Endodermal cell (in vitro differentiated cells): ENCODE measurements at regions not wholly inside any gene's neighbourhood (a gene's known extent, or its start where the extent isn't known, plus 50 kb on each side); places are given as distances from the start of the nearest gene placed in this dataset.
A peak's percentile ranks its signal among the peaks of the same experiment; 100 is the strongest.
"Not testable (repeated sequence)": the region's sequence is repeated elsewhere in the genome, so short reads cannot be mapped to it uniquely, and the experiment has no call there.

Experiments used
- DNase-seq: peaks from one replicate; pipeline ENCODE4 v3.0.0-alpha.2; 2017
- H3K27ac ChIP-seq: 2 replicates; pipeline ENCODE4 v1.5.1; 2013; ENCODE audit warnings: mild to moderate bottlenecking, low read depth, low read length, moderate library complexity
- H3K27me3 ChIP-seq: 2 replicates; pipeline ENCODE4 v1.6.1; 2013; ENCODE audit warnings: mild to moderate bottlenecking, low read length, moderate library complexity; ENCODE audit not compliant: insufficient read depth, control insufficient read depth, poor library complexity, severe bottlenecking
- H3K36me3 ChIP-seq: 2 replicates; pipeline ENCODE4 v1.7.0; 2013; ENCODE audit warnings: mild to moderate bottlenecking, low read length, moderate library complexity; ENCODE audit not compliant: control insufficient read depth, insufficient read depth
- H3K4me1 ChIP-seq: one replicate; pipeline ENCODE4 v1.7.0; 2013; ENCODE audit warnings: low read length; ENCODE audit not compliant: control insufficient read depth, insufficient read depth
- H3K4me3 ChIP-seq: 2 replicates; pipeline ENCODE4 v1.5.1; 2013; ENCODE audit warnings: mild to moderate bottlenecking, low read length, moderate library complexity
- H3K9ac ChIP-seq: 2 replicates; pipeline ENCODE4 v1.6.1; 2013; ENCODE audit warnings: mild to moderate bottlenecking, low read length, moderate library complexity; ENCODE audit not compliant: poor library complexity, severe bottlenecking; ENCODE audit errors: extremely low read depth
- H3K9me3 ChIP-seq: 2 replicates; pipeline ENCODE4 v1.6.1; 2013; ENCODE audit warnings: mild to moderate bottlenecking, low read length, moderate library complexity; ENCODE audit not compliant: control insufficient read depth
- H3K27ac Mint-ChIP-seq: 2 replicates; pipeline ENCODE4 v1.8.0; 2020; ENCODE audit warnings: mixed read lengths
- H3K27me3 Mint-ChIP-seq: 2 replicates; pipeline ENCODE4 v1.8.0; 2021; ENCODE audit warnings: mild to moderate bottlenecking, mixed read lengths; ENCODE audit not compliant: insufficient read depth
- H3K36me3 Mint-ChIP-seq: 2 replicates; pipeline ENCODE4 v1.8.0; 2020; ENCODE audit warnings: low read depth, mixed read lengths
- H3K4me1 Mint-ChIP-seq: 2 replicates; pipeline ENCODE4 v1.8.0; 2020; ENCODE audit warnings: mixed read lengths
- H3K4me3 Mint-ChIP-seq: 2 replicates; pipeline ENCODE4 v1.8.0; 2020; ENCODE audit warnings: mild to moderate bottlenecking, moderate library complexity, mixed read lengths
- H3K9me3 Mint-ChIP-seq: 2 replicates; pipeline ENCODE4 v1.8.0; 2020; ENCODE audit warnings: mild to moderate bottlenecking, mixed read lengths
- CTCF ChIP-seq: fragments of 200-600 bp; sonication (generic); conservative IDR thresholded peaks from 2 replicates; pipeline ENCODE4 v1.5.0; 2021; ENCODE audit warnings: antibody characterized with exemption, mild to moderate bottlenecking
- whole genome bisulfite sequencing, 2 experiments: methylation state at CpG; one replicate each; pipeline versions ENCODE4 v1.1.5 to v1.1.7; 2013; ENCODE audit warnings: missing lambda C conversion rate in 2 of 2, mixed read lengths in 1 of 2; ENCODE audit not compliant: insufficient coverage in 1 of 2, insufficient read length in 1 of 2; 5-methylcytosine and 5-hydroxymethylcytosine counted together

- no peak for DNase-seq
- no peak for TF ChIP-seq CTCF
- H3K9ac ChIP-seq: no peak overlapping the region
These were observed 478.7 kb downstream of the PRR16 start for GRCh38 chr5:120942596-120943350.

GRCh38 chr5:120949596-120949995 lies 485.5 kb downstream of the PRR16 start:
- peak; percentile 31 for DNase-seq
- not testable (repeated sequence) for H3K4me1 Mint-ChIP-seq, H3K36me3 Mint-ChIP-seq, H3K4me3 Mint-ChIP-seq, H3K27ac ChIP-seq, H3K4me3 ChIP-seq, H3K27me3 Mint-ChIP-seq, H3K9ac ChIP-seq, H3K4me1 ChIP-seq, H3K27ac Mint-ChIP-seq, H3K36me3 ChIP-seq, H3K27me3 ChIP-seq
- peaks cover 44% of the 10 kb centered on the region for H3K9me3 Mint-ChIP-seq
- 83 to 88% methylated on average over 4 of the region's 4 CpGs for WGBS, 2 experiments
- H3K9me3 ChIP-seq: peaks cover 31% of the 10 kb centered on the region

More at GRCh38 chr5:120942596-120943350, 478.7 kb downstream of the PRR16 start:
- H3K4me1 ChIP-seq: no peaks in the 10 kb centered on the region
- Mint-ChIP-seq H3K27me3 (no peaks in the 10 kb centered on the region), H3K27ac (no peak overlapping the region), H3K9me3 (no peaks in the 10 kb centered on the region), H3K4me1 (no peaks in the 10 kb centered on the region), H3K36me3 (no peaks in the 10 kb centered on the region), H3K4me3 (no peak overlapping the region)
- no peaks in the 10 kb centered on the region for H3K36me3 ChIP-seq
- no peak overlapping the region for H3K4me3 ChIP-seq
- no peak overlapping the region for H3K27ac ChIP-seq
- no peaks in the 10 kb centered on the region for H3K27me3 ChIP-seq
- 94 to 100% methylated on average over 2 to 8 of the region's 8 CpGs for WGBS, 2 experiments
- no peaks in the 10 kb centered on the region for H3K9me3 ChIP-seq

GRCh38 chr5:120953445-120953844 lies 489.3 kb downstream of the PRR16 start:
- DNase-seq, H3K27ac Mint-ChIP-seq, H3K4me1 ChIP-seq, H3K36me3 ChIP-seq, H3K4me3 Mint-ChIP-seq, H3K4me3 ChIP-seq, H3K9ac ChIP-seq, H3K36me3 Mint-ChIP-seq, H3K27me3 Mint-ChIP-seq, H3K27me3 ChIP-seq, H3K4me1 Mint-ChIP-seq, H3K27ac ChIP-seq: not testable (repeated sequence)
- WGBS, 2 experiments: 85 to 93% methylated on average over 2 of the region's 2 CpGs
- peaks cover 43% of the 10 kb centered on the region for H3K9me3 ChIP-seq
- peaks cover 46% of the 10 kb centered on the region for H3K9me3 Mint-ChIP-seq

- peaks cover 43% of the 10 kb centered on the region for H3K9me3 ChIP-seq
- Mint-ChIP-seq H3K27me3 (no peaks in the 10 kb centered on the region), H3K27ac (no peak overlapping the region), H3K4me3 (no peak overlapping the region), H3K36me3 (peaks cover 8% of the 10 kb centered on the region), H3K9me3 (peaks cover 46% of the 10 kb centered on the region), H3K4me1 (peaks cover under 1% of the 10 kb centered on the region)
- no peak overlapping the region for H3K4me3 ChIP-seq
- TF ChIP-seq CTCF: no peak
- H3K27ac ChIP-seq: no peak overlapping the region
- no peak for DNase-seq
- H3K4me1 ChIP-seq: no peaks in the 10 kb centered on the region
- no peaks in the 10 kb centered on the region for H3K36me3 ChIP-seq
- no peak overlapping the region for H3K9ac ChIP-seq
- no peaks in the 10 kb centered on the region for H3K27me3 ChIP-seq
These were observed 490.2 kb downstream of the PRR16 start for GRCh38 chr5:120954255-120954654.
